ENCODE measurements at regions not wholly inside any gene's neighbourhood (a gene's known extent, or its start where the extent isn't known, plus 50 kb on each side); places are given as distances from the start of the nearest gene placed in this dataset.
"Not testable (repeated sequence)": the region's sequence is repeated elsewhere in the genome, so short reads cannot be mapped to it uniquely, and the experiment has no call there.

GRCh38 chr7:153217032-153217431, 457.5 kb downstream of the ACTR3B start:
- TF ChIP-seq EZH2phosphoT487 (IDR thresholded peaks at IDR 0.05; ENCODE audit: insufficient read depth, low read depth): no peak
- no peak for TF ChIP-seq EZH2 (IDR thresholded peaks at IDR 0.05; ENCODE audit: insufficient read depth, poor library complexity, severe bottlenecking)
- no peak overlapping the region for H3K4me2 ChIP-seq (ENCODE audit: unreplicated experiment)
- no peak overlapping the region for H3K4me3 ChIP-seq
- H3K9me2 ChIP-seq (ENCODE audit: insufficient read depth): no peaks in the 10 kb centered on the region
- DNase-seq: no peak
- 46 to 55% methylated on average over 8 of the region's 8 CpGs for WGBS, 2 experiments (ENCODE audit: low coverage in 1 of 2, low lambda C conversion rate in 2 of 2, missing lambda C conversion rate in 2 of 2)
- H2AFZ ChIP-seq: no peak overlapping the region
- no peaks in the 10 kb centered on the region for H3K79me2 ChIP-seq (ENCODE audit: insufficient read depth)
- H4K20me1 ChIP-seq (ENCODE audit: insufficient read depth): no peaks in the 10 kb centered on the region
- H3K27ac ChIP-seq: no peak overlapping the region
- H3K9me3 ChIP-seq (ENCODE audit: low read depth): peaks cover 5% of the 10 kb centered on the region
- no peak overlapping the region for H3K9ac ChIP-seq
- no peaks in the 10 kb centered on the region for H3K36me3 ChIP-seq (ENCODE audit: low read depth)
- H3F3A ChIP-seq (ENCODE audit: insufficient read depth): no peaks in the 10 kb centered on the region
- H3K4me1 ChIP-seq (ENCODE audit: insufficient read depth): no peaks in the 10 kb centered on the region
- in situ Hi-C loops (cut with MboI): no loop called here
- H3K27me3 ChIP-seq (replicated peaks; ENCODE audit: insufficient read depth): no peaks in the 10 kb centered on the region

DNA sequence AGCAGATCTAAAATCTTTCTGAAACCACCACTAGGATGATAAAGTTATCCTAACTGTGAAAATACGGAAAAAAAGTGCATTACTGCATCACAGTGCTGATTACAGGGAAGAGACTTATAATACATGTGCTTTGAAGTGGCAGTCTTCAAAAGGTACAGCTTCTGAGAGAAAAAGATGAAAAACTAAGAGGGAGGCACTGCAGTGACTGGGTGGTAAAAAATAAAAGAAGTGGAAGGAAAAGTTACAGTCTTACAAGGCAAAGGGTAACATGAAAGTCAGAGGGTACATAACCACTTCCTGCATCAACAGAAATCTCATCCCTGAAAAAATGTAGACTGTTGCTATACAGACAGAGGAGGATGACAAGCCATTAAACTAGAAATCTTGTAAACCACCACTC, 465.3 kb downstream of the ACTR3B start:
- H3K36me3 ChIP-seq (ENCODE audit: low read depth): no peaks in the 10 kb centered on the region
- WGBS, 2 experiments (ENCODE audit: low coverage in 1 of 2, low lambda C conversion rate in 2 of 2, missing lambda C conversion rate in 2 of 2): 0 to 5% methylated on average over 1 of the region's 1 CpG
- no peak overlapping the region for H3K4me3 ChIP-seq

DNA sequence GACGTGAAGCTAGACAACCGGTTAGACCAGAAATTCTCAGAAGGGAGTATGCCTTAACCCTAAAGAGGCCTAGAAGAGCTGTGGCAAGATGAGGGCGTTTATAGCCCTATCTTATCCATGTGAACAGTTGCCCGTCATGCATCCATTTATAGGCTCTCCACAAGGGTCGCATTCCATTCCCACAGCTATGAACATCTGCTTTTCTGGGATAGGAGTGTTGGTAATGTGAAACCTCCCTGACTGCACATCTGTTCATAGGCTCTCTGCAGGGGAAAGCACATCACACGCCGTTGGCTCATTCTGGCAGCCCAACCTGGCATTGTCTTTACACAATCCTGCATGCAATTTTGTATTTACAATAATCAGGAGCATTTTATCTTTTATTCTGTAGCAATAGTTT, 485.6 kb downstream of the ACTR3B start:
- H3K9ac ChIP-seq; H3K36me3 ChIP-seq (ENCODE audit: low read depth); H4K20me1 ChIP-seq (ENCODE audit: insufficient read depth); H3K27ac ChIP-seq; H3K9me2 ChIP-seq (ENCODE audit: insufficient read depth); DNase-seq; in situ Hi-C loops (cut with MboI); H3K27me3 ChIP-seq (replicated peaks; ENCODE audit: insufficient read depth); H3K4me2 ChIP-seq (ENCODE audit: unreplicated experiment); H3F3A ChIP-seq (ENCODE audit: insufficient read depth); H3K9me3 ChIP-seq (ENCODE audit: low read depth); H3K4me1 ChIP-seq (ENCODE audit: insufficient read depth); H3K79me2 ChIP-seq (ENCODE audit: insufficient read depth); H3K4me3 ChIP-seq; H2AFZ ChIP-seq: not testable (repeated sequence)
- 5 to 8% methylated on average over 7 of the region's 7 CpGs for WGBS, 2 experiments (ENCODE audit: low coverage in 1 of 2, low lambda C conversion rate in 2 of 2, missing lambda C conversion rate in 2 of 2)

More for the DNA sequence above, 465.3 kb downstream of the ACTR3B start:
- in situ Hi-C loops (cut with MboI): no loop called here
- Histone ChIP-seq H3K4me2 (ENCODE audit: unreplicated experiment) (no peak overlapping the region), H3K9me2 (ENCODE audit: insufficient read depth) (no peaks in the 10 kb centered on the region), H3K9me3 (ENCODE audit: low read depth) (no peaks in the 10 kb centered on the region), H3K9ac (no peak overlapping the region), H2AFZ (no peak overlapping the region), H4K20me1 (ENCODE audit: insufficient read depth) (no peaks in the 10 kb centered on the region), H3K27ac (no peak overlapping the region), H3K4me1 (ENCODE audit: insufficient read depth) (no peaks in the 10 kb centered on the region), H3K27me3 (replicated peaks; ENCODE audit: insufficient read depth) (no peaks in the 10 kb centered on the region), H3F3A (ENCODE audit: insufficient read depth) (no peaks in the 10 kb centered on the region), H3K79me2 (ENCODE audit: insufficient read depth) (no peaks in the 10 kb centered on the region)
- TF ChIP-seq EZH2 (IDR thresholded peaks at IDR 0.05; ENCODE audit: insufficient read depth, poor library complexity, severe bottlenecking) (no peak), EZH2phosphoT487 (IDR thresholded peaks at IDR 0.05; ENCODE audit: insufficient read depth, low read depth) (no peak)
- DNase-seq: no peak

DNA sequence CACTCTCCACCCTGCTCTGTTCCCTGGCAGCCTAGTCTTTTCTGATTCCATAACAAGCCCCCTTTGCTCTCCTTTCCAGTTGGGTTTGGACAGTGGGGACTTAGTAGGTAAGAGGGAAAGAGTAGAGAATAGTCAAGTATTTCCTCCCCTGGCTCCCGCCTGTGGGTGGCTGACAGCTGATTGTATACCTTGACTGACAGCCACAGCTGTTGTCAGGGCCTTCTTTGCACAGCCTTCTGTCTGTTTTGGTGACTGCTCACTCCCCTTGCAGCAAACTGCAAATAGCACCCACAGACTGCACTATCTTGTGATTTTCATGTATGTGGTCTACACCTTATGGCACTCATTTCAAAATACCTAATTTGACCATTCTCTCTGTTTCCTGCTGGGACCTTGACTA, 486.3 kb downstream of the ACTR3B start:
- no peak for TF ChIP-seq EZH2 (IDR thresholded peaks at IDR 0.05; ENCODE audit: insufficient read depth, poor library complexity, severe bottlenecking)
- H4K20me1 ChIP-seq (ENCODE audit: insufficient read depth): no peaks in the 10 kb centered on the region
- H2AFZ ChIP-seq: no peak overlapping the region
- H3K79me2 ChIP-seq (ENCODE audit: insufficient read depth): no peaks in the 10 kb centered on the region
- in situ Hi-C loops (cut with MboI): no loop called here
- no peaks in the 10 kb centered on the region for H3K36me3 ChIP-seq (ENCODE audit: low read depth)
- 5 to 10% methylated on average over 1 of the region's 1 CpG for WGBS, 2 experiments (ENCODE audit: low coverage in 1 of 2, low lambda C conversion rate in 2 of 2, missing lambda C conversion rate in 2 of 2)
- peaks cover 3% of the 10 kb centered on the region for H3K9me3 ChIP-seq (ENCODE audit: low read depth)
- no peak overlapping the region for H3K4me3 ChIP-seq
- H3K9ac ChIP-seq: no peak overlapping the region
- H3K4me1 ChIP-seq (ENCODE audit: insufficient read depth): no peaks in the 10 kb centered on the region
- no peaks in the 10 kb centered on the region for H3F3A ChIP-seq (ENCODE audit: insufficient read depth)
- H3K4me2 ChIP-seq (ENCODE audit: unreplicated experiment): no peak overlapping the region
- no peaks in the 10 kb centered on the region for H3K9me2 ChIP-seq (ENCODE audit: insufficient read depth)
- no peak for DNase-seq
- no peaks in the 10 kb centered on the region for H3K27me3 ChIP-seq (replicated peaks; ENCODE audit: insufficient read depth)
- H3K27ac ChIP-seq: no peak overlapping the region

GRCh38 chr7:153247926-153248325, 488.4 kb downstream of the ACTR3B start:
- no peak overlapping the region for H2AFZ ChIP-seq
- no peak overlapping the region for H3K4me2 ChIP-seq (ENCODE audit: unreplicated experiment)
- no peaks in the 10 kb centered on the region for H3K36me3 ChIP-seq (ENCODE audit: low read depth)
- no peaks in the 10 kb centered on the region for H3K27me3 ChIP-seq (replicated peaks; ENCODE audit: insufficient read depth)
- no peak for TF ChIP-seq EZH2 (IDR thresholded peaks at IDR 0.05; ENCODE audit: insufficient read depth, poor library complexity, severe bottlenecking)
- no peak overlapping the region for H3K27ac ChIP-seq
- no peak overlapping the region for H3K9ac ChIP-seq
- WGBS, 2 experiments (ENCODE audit: low coverage in 1 of 2, low lambda C conversion rate in 2 of 2, missing lambda C conversion rate in 2 of 2): 55 to 58% methylated on average over 4 of the region's 4 CpGs
- no peaks in the 10 kb centered on the region for H3K9me2 ChIP-seq (ENCODE audit: insufficient read depth)
- no peak for DNase-seq
- H4K20me1 ChIP-seq (ENCODE audit: insufficient read depth): no peaks in the 10 kb centered on the region
- no peaks in the 10 kb centered on the region for H3K4me1 ChIP-seq (ENCODE audit: insufficient read depth)
- no peak overlapping the region for H3K4me3 ChIP-seq
- no peaks in the 10 kb centered on the region for H3K79me2 ChIP-seq (ENCODE audit: insufficient read depth)
- H3K9me3 ChIP-seq (ENCODE audit: low read depth): no peaks in the 10 kb centered on the region
- in situ Hi-C loops (cut with MboI): no loop called here
- H3F3A ChIP-seq (ENCODE audit: insufficient read depth): no peaks in the 10 kb centered on the region
